ENCODE measurements at regions not wholly inside any gene's neighbourhood (a gene's known extent, or its start where the extent isn't known, plus 50 kb on each side); places are given as distances from the start of the nearest gene placed in this dataset.

GRCh38 chr6:76593668-76594067 is 521.2 kb upstream of the IMPG1 start:
- TF ChIP-seq CTCF (conservative IDR thresholded peaks at IDR 0.05; ENCODE audit: low read depth, low read length): no peak
- no peak for TF ChIP-seq EZH2 (IDR thresholded peaks at IDR 0.05; ENCODE audit: borderline replicate concordance, low read depth, low read length, poor library complexity, severe bottlenecking)

Data from A673 (cell line).